Stomach (tissue), 4 donors: ENCODE measurements at regions not wholly inside any gene's neighbourhood (a gene's known extent, or its start where the extent isn't known, plus 50 kb on each side); places are given as distances from the start of the nearest gene placed in this dataset.

Experiments
- POLR2AphosphoS5 ChIP-seq, 3 donors: sonication (generic); formaldehyde crosslinking; IDR thresholded peaks; one replicate each; pipeline ENCODE4 v1.6.1; 2016; ENCODE audit warnings: antibody characterized with exemption in 3 of 3
- TF ChIP-seq, protein P1 (sequence below), 7 experiments: fragments of 450-650 bp in 4 of 7; fragments of 200-600 bp in 3 of 7; sonication (generic) in 3 of 7; IDR thresholded peaks; one replicate each; pipeline ENCODE4 v1.5.1; 2016 to 2019; ENCODE audit warnings: antibody characterized with exemption in 7 of 7, control low read depth in 2 of 7, mild to moderate bottlenecking in 1 of 7

GRCh38 chr11:116452461-116452860 is 320.3 kb downstream of the BUD13 start:
- TF ChIP-seq, protein P1, sequence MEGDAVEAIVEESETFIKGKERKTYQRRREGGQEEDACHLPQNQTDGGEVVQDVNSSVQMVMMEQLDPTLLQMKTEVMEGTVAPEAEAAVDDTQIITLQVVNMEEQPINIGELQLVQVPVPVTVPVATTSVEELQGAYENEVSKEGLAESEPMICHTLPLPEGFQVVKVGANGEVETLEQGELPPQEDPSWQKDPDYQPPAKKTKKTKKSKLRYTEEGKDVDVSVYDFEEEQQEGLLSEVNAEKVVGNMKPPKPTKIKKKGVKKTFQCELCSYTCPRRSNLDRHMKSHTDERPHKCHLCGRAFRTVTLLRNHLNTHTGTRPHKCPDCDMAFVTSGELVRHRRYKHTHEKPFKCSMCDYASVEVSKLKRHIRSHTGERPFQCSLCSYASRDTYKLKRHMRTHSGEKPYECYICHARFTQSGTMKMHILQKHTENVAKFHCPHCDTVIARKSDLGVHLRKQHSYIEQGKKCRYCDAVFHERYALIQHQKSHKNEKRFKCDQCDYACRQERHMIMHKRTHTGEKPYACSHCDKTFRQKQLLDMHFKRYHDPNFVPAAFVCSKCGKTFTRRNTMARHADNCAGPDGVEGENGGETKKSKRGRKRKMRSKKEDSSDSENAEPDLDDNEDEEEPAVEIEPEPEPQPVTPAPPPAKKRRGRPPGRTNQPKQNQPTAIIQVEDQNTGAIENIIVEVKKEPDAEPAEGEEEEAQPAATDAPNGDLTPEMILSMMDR (IDR thresholded peaks at IDR 0.05) = no peak
- TF ChIP-seq POLR2AphosphoS5 (IDR thresholded peaks at IDR 0.05) = no peak
